DND-41 (cell line): ENCODE measurements at regions not wholly inside any gene's neighbourhood (a gene's known extent, or its start where the extent isn't known, plus 50 kb on each side); places are given as distances from the start of the nearest gene placed in this dataset.
A peak's percentile ranks its signal among the peaks of the same experiment; 100 is the strongest.

Experiments used
- ATAC-seq: fragments of 200-7000 bp; cut with Tn5 transposase; 3 replicates; pipeline ENCODE4 v1.9.1; 2021; ENCODE audit warnings: low read depth; ENCODE audit not compliant: insufficient read depth
- DNase-seq: peaks from one replicate; pipeline ENCODE4 v3.0.0-alpha.2; 2020
- H2AFZ ChIP-seq: 2 replicates; pipeline ENCODE4 v1.6.0; 2012; ENCODE audit warnings: low read depth, low read length
- H3K27ac ChIP-seq: 2 replicates; pipeline ENCODE4 v1.5.1; 2012; ENCODE audit warnings: low read length, inconsistent platforms
- H3K27me3 ChIP-seq: fragments of 200-600 bp; sonication (generic); 2 replicates; pipeline ENCODE4 v1.6.0; 2012; ENCODE audit warnings: low read length, mild to moderate bottlenecking, inconsistent platforms; ENCODE audit not compliant: insufficient read depth, poor library complexity
- H3K36me3 ChIP-seq: 2 replicates; pipeline ENCODE4 v1.5.1; 2012; ENCODE audit warnings: low read length, inconsistent platforms; ENCODE audit not compliant: insufficient read depth
- H3K4me1 ChIP-seq: 2 replicates; pipeline ENCODE4 v1.5.1; 2012; ENCODE audit warnings: mild to moderate bottlenecking, low read length; ENCODE audit not compliant: insufficient read depth
- H3K4me2 ChIP-seq: 2 replicates; pipeline ENCODE4 v1.6.0; 2012; ENCODE audit warnings: mild to moderate bottlenecking, moderate library complexity, low read length, inconsistent platforms; ENCODE audit not compliant: insufficient read depth
- H3K4me3 ChIP-seq, 2 experiments: fragments of 200-600 bp in 1 of 2; shearing (Covaris generic) in 1 of 2; 2 replicates each; pipeline ENCODE4 v1.5.1; 2012 to 2016; ENCODE audit warnings: inconsistent platforms in 2 of 2, low read length in 2 of 2, mild to moderate bottlenecking in 2 of 2, low read depth in 1 of 2, moderate library complexity in 1 of 2
- H3K79me2 ChIP-seq: 2 replicates; pipeline ENCODE4 v1.6.0; 2012; ENCODE audit warnings: low read length, inconsistent platforms; ENCODE audit not compliant: insufficient read depth
- H3K9ac ChIP-seq: 2 replicates; pipeline ENCODE4 v1.6.0; 2012; ENCODE audit warnings: low read depth, mild to moderate bottlenecking, inconsistent platforms, low read length, moderate library complexity
- H3K9me3 ChIP-seq: 2 replicates; pipeline ENCODE4 v1.5.1; 2012; ENCODE audit warnings: low read length, moderate library complexity, mild to moderate bottlenecking, inconsistent platforms; ENCODE audit not compliant: insufficient read depth, severe bottlenecking
- H4K20me1 ChIP-seq: 2 replicates; pipeline ENCODE4 v1.6.0; 2012; ENCODE audit warnings: low read length; ENCODE audit not compliant: insufficient read depth
- EZH2 ChIP-seq: IDR thresholded peaks from 3 replicates; pipeline ENCODE4 v1.6.1; 2012; ENCODE audit warnings: borderline replicate concordance, low read depth, mild to moderate bottlenecking, moderate library complexity, low read length, inconsistent platforms; ENCODE audit not compliant: severe bottlenecking
- TF ChIP-seq, protein P1 (sequence below): IDR thresholded peaks from 2 replicates; pipeline ENCODE4 v1.5.1; 2012; ENCODE audit warnings: borderline replicate concordance, low read length, moderate library complexity, mild to moderate bottlenecking; ENCODE audit not compliant: poor library complexity, severe bottlenecking; ENCODE audit errors: extremely low read depth

DNA sequence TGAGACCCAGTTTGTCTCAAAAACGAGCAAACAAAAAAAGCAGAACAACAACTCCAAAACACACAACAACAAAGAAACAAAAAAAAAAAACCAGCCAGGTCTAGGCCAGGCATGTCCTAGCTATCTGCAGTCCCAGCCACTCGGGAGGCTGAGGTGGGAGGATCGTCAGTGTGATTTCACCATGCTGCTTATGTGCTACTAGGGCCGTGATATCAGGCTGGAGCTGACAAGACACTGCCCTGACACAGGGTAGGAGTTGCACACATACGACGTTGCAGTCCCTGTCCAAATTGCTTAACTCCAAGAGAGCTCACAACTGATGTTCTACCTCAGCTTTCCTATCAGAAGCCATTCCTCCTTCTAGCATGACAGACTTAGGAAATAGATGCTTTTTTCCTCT, 204.9 kb downstream of the AASDH start:
- Histone ChIP-seq H3K27me3 (no peaks in the 10 kb centered on the region), H3K4me2 (no peak overlapping the region), H2AFZ (peak overlapping the region; percentile 55), H3K79me2 (no peaks in the 10 kb centered on the region), H3K27ac (peak overlapping the region; percentile 78), H4K20me1 (no peaks in the 10 kb centered on the region), H3K4me3 (no peak overlapping the region), H3K36me3 (no peaks in the 10 kb centered on the region), H3K9ac (0 out of 2 replicates have a peak overlapping the region, but pooled peaks have one; percentile 34), H3K9me3 (no peaks in the 10 kb centered on the region), H3K4me1 (peaks cover 24% of the 10 kb centered on the region)
- DNase-seq, result no peak
- TF ChIP-seq, protein P1, sequence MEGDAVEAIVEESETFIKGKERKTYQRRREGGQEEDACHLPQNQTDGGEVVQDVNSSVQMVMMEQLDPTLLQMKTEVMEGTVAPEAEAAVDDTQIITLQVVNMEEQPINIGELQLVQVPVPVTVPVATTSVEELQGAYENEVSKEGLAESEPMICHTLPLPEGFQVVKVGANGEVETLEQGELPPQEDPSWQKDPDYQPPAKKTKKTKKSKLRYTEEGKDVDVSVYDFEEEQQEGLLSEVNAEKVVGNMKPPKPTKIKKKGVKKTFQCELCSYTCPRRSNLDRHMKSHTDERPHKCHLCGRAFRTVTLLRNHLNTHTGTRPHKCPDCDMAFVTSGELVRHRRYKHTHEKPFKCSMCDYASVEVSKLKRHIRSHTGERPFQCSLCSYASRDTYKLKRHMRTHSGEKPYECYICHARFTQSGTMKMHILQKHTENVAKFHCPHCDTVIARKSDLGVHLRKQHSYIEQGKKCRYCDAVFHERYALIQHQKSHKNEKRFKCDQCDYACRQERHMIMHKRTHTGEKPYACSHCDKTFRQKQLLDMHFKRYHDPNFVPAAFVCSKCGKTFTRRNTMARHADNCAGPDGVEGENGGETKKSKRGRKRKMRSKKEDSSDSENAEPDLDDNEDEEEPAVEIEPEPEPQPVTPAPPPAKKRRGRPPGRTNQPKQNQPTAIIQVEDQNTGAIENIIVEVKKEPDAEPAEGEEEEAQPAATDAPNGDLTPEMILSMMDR, result no peak
- no peak for TF ChIP-seq EZH2
- ATAC-seq, result no peak

DNA sequence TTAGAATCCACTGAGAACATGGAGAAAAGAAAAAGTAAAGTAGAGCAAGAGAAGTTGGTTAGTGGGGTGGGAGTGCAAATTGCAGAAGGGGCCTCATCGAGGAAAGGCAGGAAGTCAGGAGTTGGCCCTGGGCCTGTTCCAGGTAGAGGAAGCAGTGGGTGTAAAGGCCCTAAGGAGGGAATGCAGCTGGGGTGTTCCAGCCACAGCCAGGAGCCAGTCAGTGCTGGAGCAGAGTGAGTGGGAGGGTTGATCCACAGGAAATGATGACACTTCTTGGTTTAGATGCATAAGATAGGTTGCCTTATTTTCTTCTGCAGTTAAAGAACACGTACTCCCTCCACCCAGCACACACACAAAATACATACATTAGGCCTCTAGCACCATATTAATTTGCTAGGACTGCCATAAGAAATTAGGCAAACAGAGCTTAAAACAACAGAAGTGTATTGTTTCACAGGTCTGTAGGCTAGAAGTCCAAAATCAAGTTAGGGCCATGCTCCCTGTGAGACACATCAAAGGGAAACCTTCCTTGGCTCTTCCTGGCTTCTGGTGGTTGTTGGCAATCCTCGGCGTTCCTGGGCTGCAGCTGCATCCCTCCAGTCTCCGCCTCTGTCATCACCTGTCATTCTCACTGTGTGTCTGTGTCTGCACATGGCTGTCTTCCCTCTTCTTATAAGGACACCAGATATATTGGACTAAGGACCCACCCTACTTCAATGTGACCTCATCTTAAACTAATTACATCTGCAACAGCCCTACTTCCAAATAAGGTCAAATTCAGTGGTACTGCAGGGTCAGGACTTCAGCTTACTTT, 205.9 kb downstream of the AASDH start:
- peak overlapping the region; percentile 42; the same call in 1 of the 2 replicates for H3K4me2 ChIP-seq
- no peaks in the 10 kb centered on the region for H3K79me2 ChIP-seq
- H4K20me1 ChIP-seq, result no peaks in the 10 kb centered on the region
- ATAC-seq, result peak; percentile 97
- peak overlapping the region; percentile 34; the same call in 1 of the 2 replicates for H3K9ac ChIP-seq
- H3K27ac ChIP-seq, result peak overlapping the region; percentile 78
- peak overlapping the region; percentile 55 for H2AFZ ChIP-seq
- no peaks in the 10 kb centered on the region for H3K36me3 ChIP-seq
- H3K4me3 ChIP-seq, result peak overlapping the region in 1 of 2 experiments; percentile 27; a peak in 1 of 4 replicates
- H3K4me1 ChIP-seq, result peaks cover 24% of the 10 kb centered on the region
- peak; percentile 76 for DNase-seq
- TF ChIP-seq, protein P1, result no peak
- TF ChIP-seq EZH2, result no peak
- H3K9me3 ChIP-seq, result no peaks in the 10 kb centered on the region
- no peaks in the 10 kb centered on the region for H3K27me3 ChIP-seq

DNA sequence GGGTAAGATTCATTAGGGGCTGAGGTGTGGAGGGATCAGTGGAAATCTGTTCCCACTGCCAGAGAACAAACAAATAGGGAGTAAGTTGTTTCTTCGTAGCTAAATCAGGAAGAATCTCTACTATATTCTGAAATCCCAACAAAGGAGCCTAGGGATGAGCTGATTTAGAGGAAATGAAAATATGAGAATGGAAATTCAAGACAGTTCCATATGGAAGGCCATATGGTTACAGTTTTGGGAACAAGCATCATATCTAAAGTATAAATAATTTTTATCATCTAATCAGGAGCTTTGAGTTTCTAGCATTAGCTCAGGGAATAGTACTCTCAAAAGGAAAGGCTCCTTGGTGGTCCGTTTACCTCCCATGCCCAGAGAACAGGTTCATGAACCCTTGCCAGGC, 218.2 kb downstream of the AASDH start:
- H3K36me3 ChIP-seq, result no peaks in the 10 kb centered on the region
- no peaks in the 10 kb centered on the region for H3K79me2 ChIP-seq
- no peaks in the 10 kb centered on the region for H3K27me3 ChIP-seq
- H2AFZ ChIP-seq, result no peak overlapping the region
- no peak overlapping the region for H3K9ac ChIP-seq
- H3K4me1 ChIP-seq, result no peaks in the 10 kb centered on the region
- ATAC-seq (no peak), DNase-seq (no peak)
- no peaks in the 10 kb centered on the region for H4K20me1 ChIP-seq
- no peaks in the 10 kb centered on the region for H3K9me3 ChIP-seq
- H3K4me2 ChIP-seq, result no peak overlapping the region
- no peak overlapping the region for H3K27ac ChIP-seq
- H3K4me3 ChIP-seq, result no peak overlapping the region
- no peak for TF ChIP-seq EZH2
- TF ChIP-seq, protein P1, result no peak
